Adrenal gland (tissue), 9 donors: ENCODE measurements at regions not wholly inside any gene's neighbourhood (a gene's known extent, or its start where the extent isn't known, plus 50 kb on each side); places are given as distances from the start of the nearest gene placed in this dataset.

ENCODE experiments used
- DNase-seq, 7 donors: peaks; one replicate each; pipeline ENCODE4 v3.0.0-alpha.2; 2019 to 2020
- H3K27ac ChIP-seq, 5 donors: fragments of 200-600 bp; sonication (generic) in 4 of 5; 1 replicate in 3 of 5; 2 replicates in 2 of 5; pipeline versions ENCODE4 v1.5.1 to v1.8.0; 2016 to 2020; ENCODE audit warnings: mild to moderate bottlenecking in 1 of 5
- H3K27me3 ChIP-seq: fragments of 200-600 bp; 2 replicates; pipeline ENCODE4 v1.8.0; 2021
- H3K36me3 ChIP-seq, 2 donors: fragments of 200-600 bp; replicated peaks in 1 of 2; 1 replicate in 1 of 2; 2 replicates in 1 of 2; pipeline versions ENCODE4 v1.5.1 to v1.8.0; 2018 to 2022
- H3K4me1 ChIP-seq, 2 donors: fragments of 200-600 bp; replicated peaks in 1 of 2; 1 replicate in 1 of 2; 2 replicates in 1 of 2; pipeline versions ENCODE4 v1.5.1 to v1.8.0; 2018 to 2021
- H3K4me3 ChIP-seq, 4 donors: fragments of 200-600 bp; sonication (generic) in 3 of 4; one replicate each; pipeline ENCODE4 v1.5.1; 2016 to 2018
- H3K9me3 ChIP-seq, 3 donors: fragments of 200-600 bp; sonication (generic) in 1 of 3; replicated peaks in 1 of 3; 1 replicate in 2 of 3; 2 replicates in 1 of 3; pipeline versions ENCODE4 v1.5.1 to v1.8.0; 2016 to 2021
- CTCF ChIP-seq, 6 experiments: fragments of 450-650 bp in 4 of 6; fragments of 200-600 bp in 2 of 6; sonication (generic) in 1 of 6; IDR thresholded peaks; 1 replicate in 5 of 6; 2 replicates in 1 of 6; pipeline versions ENCODE4 v1.5.1 to v1.8.0; 2016 to 2021; ENCODE audit warnings: antibody characterized with exemption in 6 of 6, mild to moderate bottlenecking in 2 of 6, moderate library complexity in 1 of 6
- POLR2A ChIP-seq, 2 donors: fragments of 450-650 bp; IDR thresholded peaks; one replicate each; pipeline ENCODE4 v1.6.1; 2017; ENCODE audit warnings: antibody characterized with exemption in 2 of 2, mild to moderate bottlenecking in 2 of 2, moderate library complexity in 1 of 2
- WGBS, 4 donors: extraction: QIAGEN DNeasy Blood & Tissue Kit in 2 of 4; methylation state at CpG; one replicate each; pipeline versions ENCODE4 v1.1.5 to v1.1.7; 2013 to 2017; 5-methylcytosine and 5-hydroxymethylcytosine counted together
- intact Hi-C, 2 donors: fragments of 100-400 bp; cut with DNase I; formaldehyde crosslinking; loops; one replicate each; pipeline versions ENCODE4 v1.14.1 to v1.15.0; 2022 to 2023
- donor health status: healthy with polysubstance abuse.
- donor health status: Bipolar disorder and iron deficiency.
- donor health status: DM: yes; HTN: yes; CAD: no.
- donor health status: DM: no; HTN: no; CAD: no.
- donor health status: DM: no; HTN: no; CAD: no.

GRCh38 chr11:86728562-86728961, 56.1 kb upstream of the ME3 start:
- H3K9me3 ChIP-seq, result no peaks in the 10 kb centered on the region
- H3K4me3 ChIP-seq, result no peak overlapping the region
- intact Hi-C loops, result no loop called here
- no peaks in the 10 kb centered on the region for H3K36me3 ChIP-seq
- TF ChIP-seq CTCF (IDR thresholded peaks at IDR 0.05), result no peak
- no peak for TF ChIP-seq POLR2A (IDR thresholded peaks at IDR 0.05)
- no peak overlapping the region for H3K27ac ChIP-seq
- no peaks in the 10 kb centered on the region for H3K4me1 ChIP-seq
- no peak for DNase-seq
- H3K27me3 ChIP-seq, result no peaks in the 10 kb centered on the region

- Histone ChIP-seq H3K9me3 (no peaks in the 10 kb centered on the region), H3K4me1 (no peaks in the 10 kb centered on the region), H3K27me3 (no peaks in the 10 kb centered on the region), H3K27ac (no peak overlapping the region), H3K36me3 (no peaks in the 10 kb centered on the region), H3K4me3 (no peak overlapping the region)
- 73 to 82% (median 74%) methylated on average over 5 of the region's 5 CpGs for WGBS, 4 donors
- no peak for TF ChIP-seq CTCF (IDR thresholded peaks at IDR 0.05)
- no peak for TF ChIP-seq POLR2A (IDR thresholded peaks at IDR 0.05)
- no peak for DNase-seq
- intact Hi-C loops, result no loop called here
Measured at GRCh38 chr11:86726770-86727504, 54.5 kb upstream of the ME3 start.

GRCh38 chr11:86726118-86726753, 53.8 kb upstream of the ME3 start:
- Histone ChIP-seq H3K27me3 (no peaks in the 10 kb centered on the region), H3K27ac (no peak overlapping the region), H3K4me3 (no peak overlapping the region), H3K36me3 (no peaks in the 10 kb centered on the region), H3K4me1 (no peaks in the 10 kb centered on the region), H3K9me3 (no peaks in the 10 kb centered on the region)
- intact Hi-C loops, result no loop called here
- DNase-seq, result no peak
- WGBS, 4 donors, result 85 to 98% (median 94%) methylated on average over 2 of the region's 2 CpGs
- TF ChIP-seq CTCF (IDR thresholded peaks at IDR 0.05), result no peak
- TF ChIP-seq POLR2A (IDR thresholded peaks at IDR 0.05), result no peak

GRCh38 chr11:86724137-86724536, 51.7 kb upstream of the ME3 start:
- TF ChIP-seq POLR2A (IDR thresholded peaks at IDR 0.05), result no peak
- TF ChIP-seq CTCF (IDR thresholded peaks at IDR 0.05), result no peak
- Histone ChIP-seq H3K4me1 (no peaks in the 10 kb centered on the region), H3K4me3 (no peak overlapping the region), H3K9me3 (no peaks in the 10 kb centered on the region), H3K27ac (no peak overlapping the region), H3K36me3 (no peaks in the 10 kb centered on the region), H3K27me3 (no peaks in the 10 kb centered on the region)
- intact Hi-C loops, result no loop called here
- DNase-seq, result no peak
